22Rv1 (cell line): ENCODE measurements at regions not wholly inside any gene's neighbourhood (a gene's known extent, or its start where the extent isn't known, plus 50 kb on each side); places are given as distances from the start of the nearest gene placed in this dataset.

Source experiments
- CTCF ChIP-seq: fragments of 450-650 bp; IDR thresholded peaks from 2 replicates; pipeline ENCODE4 v1.5.1; 2017; ENCODE audit warnings: mild to moderate bottlenecking
- ZFX ChIP-seq: fragments of 450-650 bp; IDR thresholded peaks from 2 replicates; pipeline ENCODE4 v1.6.1; 2017; ENCODE audit warnings: antibody characterized with exemption, borderline replicate concordance

- TF ChIP-seq ZFX (no peak), CTCF (no peak)
Measured at GRCh38 chr5:153321478-153321877, 169.0 kb upstream of the GRIA1 start.
